ENCODE measurements at regions not wholly inside any gene's neighbourhood (a gene's known extent, or its start where the extent isn't known, plus 50 kb on each side); places are given as distances from the start of the nearest gene placed in this dataset.
"Not testable (repeated sequence)": the region's sequence is repeated elsewhere in the genome, so short reads cannot be mapped to it uniquely, and the experiment has no call there.

DNA sequence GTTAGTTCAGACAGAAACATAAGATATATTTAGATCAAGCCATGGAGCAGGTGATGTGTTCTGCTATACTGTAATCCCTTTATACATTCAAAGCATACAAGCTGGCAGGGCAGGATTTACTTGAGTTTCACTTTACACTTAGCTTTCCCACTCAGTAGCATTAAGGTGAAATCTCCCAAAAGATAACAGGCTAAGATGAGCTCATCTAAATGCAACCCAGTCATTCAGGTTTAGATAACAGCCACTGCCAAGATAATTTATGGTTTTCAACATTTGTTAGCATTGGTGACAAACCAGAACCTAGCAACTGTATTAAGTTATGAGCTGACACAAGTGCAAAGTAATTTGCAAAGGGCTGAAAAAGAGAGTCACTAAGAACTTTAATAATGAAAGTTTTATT, 925.1 kb upstream of the ATXN7L3B start:
- DNase-seq (ENCODE audit: low spot score): no peak
- intact Hi-C loops (cut with DNase I): no loop called here

DNA sequence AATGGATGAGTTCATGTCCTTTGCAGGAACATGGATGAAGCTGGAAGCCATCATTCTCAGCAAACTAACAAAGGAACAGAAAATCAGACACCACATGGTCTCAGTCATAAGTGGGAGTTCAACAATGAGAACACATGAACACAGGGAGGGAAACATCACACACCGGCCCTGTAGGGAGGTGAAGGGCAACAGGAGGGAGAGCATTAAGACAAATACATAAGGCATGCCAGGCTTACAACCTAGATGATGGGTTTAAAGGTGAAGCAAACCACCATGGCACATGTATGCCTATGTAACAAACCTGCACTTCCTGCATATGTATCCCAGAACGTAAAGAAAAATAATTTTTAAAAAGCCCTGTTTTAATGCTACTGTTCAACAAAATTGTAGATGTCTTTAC, 914.2 kb upstream of the ATXN7L3B start:
- intact Hi-C loops (cut with DNase I): no loop called here

DNA sequence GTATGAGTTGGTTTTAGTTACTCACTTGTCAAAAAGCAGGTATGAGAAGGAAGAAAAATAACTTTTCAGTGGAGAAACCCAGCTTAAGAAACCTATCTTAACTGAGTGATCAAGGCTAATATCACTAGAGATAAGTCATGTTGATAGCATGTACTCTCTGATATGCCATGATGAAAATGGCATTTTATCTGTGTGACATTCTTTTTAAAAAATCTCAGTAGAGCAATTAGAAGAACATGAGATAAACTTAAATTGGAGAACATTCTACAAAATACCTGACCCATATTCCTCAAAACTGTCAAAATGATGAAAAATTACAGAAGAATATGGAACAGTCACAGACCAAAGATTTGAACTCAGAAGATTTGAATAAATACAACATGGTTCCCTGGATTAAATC, 912.4 kb upstream of the ATXN7L3B start:
- intact Hi-C loops (cut with DNase I): no loop called here
- no peak for DNase-seq (ENCODE audit: low spot score)

More for the DNA sequence above, 914.2 kb upstream of the ATXN7L3B start:
- no peak for DNase-seq (ENCODE audit: low spot score)

DNA sequence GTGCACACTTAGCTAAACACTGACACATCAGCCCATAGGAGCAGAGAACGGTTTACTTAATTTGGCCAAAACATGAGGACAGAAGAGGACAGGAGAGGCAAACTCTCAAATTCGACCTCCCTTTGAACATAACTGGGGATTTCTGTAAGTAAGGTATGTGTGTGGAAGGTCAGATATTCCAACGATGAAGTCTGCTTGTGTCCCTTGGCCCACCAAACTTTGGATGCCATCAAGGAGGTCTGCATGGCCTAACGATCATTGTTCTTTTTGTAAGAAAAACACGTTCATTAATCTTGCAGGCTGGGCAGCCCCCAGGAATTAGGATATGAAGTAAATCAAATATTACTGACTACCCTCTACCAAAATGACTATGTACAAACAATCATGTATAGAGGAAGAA, 908.5 kb upstream of the ATXN7L3B start:
- no peak for DNase-seq (ENCODE audit: low spot score)

DNA sequence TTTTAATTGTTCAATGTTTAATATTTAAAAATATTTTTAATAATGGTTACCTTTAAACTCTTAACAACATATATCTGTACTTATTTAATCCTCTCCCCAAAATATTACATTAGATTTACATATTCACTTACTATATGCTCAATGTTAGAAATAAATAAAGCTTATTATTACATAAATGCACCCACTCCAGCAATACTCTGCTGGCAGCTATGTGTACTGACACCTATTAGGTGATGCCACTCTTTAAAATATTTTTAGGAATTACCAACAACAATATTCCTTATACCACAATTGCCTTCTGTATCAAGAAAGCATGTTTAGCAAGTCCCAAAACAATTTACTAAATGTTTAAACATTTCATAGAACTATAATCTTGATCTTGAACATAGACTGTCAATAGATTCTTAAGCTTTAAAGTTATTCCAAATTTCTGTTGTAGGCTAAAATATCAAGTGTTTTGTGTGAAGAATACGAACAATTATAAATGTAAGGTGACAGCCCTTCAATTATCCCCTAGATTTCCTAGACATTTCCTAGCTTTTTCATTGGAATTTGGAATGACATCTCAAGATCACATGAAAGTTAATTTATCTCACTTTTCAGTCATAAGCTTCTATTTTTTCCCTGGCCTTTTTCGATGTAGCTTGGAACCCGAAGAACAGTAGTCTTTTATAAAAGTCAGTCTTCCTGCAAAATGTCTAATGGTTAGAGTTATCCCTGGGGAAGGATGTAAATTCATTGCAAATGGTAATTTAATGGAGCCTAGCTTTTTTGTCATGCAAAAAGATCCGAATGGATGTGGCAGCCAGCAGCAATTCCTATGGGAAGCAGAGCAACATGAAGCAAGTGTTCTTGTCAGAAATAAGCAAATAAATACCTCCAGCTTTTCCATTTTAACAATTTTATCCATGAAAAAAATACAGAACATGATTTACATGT, 907.5 kb upstream of the ATXN7L3B start:
- intact Hi-C loops (cut with DNase I): no loop called here
- no peak for DNase-seq (ENCODE audit: low spot score)

More for the DNA sequence above, 908.5 kb upstream of the ATXN7L3B start:
- intact Hi-C loops (cut with DNase I): no loop called here

DNA sequence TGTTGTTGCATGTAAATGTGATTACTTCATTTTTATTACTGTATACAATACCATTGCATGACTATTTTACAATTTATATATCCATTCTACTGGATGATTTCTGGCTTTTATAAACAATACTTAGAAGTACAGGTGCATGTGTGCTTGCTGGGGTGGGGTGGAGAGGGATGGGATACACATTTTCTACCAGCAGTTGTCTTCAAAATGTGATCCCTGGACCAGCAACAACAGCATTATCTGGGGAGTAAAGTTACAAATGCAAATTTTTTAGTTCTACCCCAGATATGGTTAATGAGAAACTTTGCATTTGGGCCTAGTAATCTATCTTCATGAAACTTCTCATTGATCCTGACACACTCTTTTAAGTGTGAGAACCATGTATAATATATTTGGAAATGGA, 905.4 kb upstream of the ATXN7L3B start:
- intact Hi-C loops (cut with DNase I): no loop called here
- no peak for DNase-seq (ENCODE audit: low spot score)

DNA sequence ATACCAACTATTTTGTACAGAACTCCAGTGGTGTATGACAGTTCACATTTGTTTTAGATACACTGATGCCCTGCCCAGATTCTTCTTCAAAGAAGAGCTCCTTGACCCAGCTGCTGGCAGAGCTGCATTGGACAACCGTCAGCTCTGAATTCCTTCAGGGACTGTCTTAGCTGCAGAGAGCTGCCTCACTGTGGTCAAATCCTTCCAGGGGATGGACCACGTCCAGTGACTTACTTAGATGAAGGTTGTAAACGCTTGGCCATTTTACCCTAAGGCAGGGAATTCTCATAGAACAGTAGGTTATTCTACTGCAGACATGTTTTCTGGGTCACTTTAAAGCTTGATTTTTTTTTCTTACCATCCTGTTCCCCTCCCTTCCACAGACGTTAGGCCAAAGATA, 905.0 kb upstream of the ATXN7L3B start:
- no peak for DNase-seq (ENCODE audit: low spot score)
- intact Hi-C loops (cut with DNase I): no loop called here

DNA sequence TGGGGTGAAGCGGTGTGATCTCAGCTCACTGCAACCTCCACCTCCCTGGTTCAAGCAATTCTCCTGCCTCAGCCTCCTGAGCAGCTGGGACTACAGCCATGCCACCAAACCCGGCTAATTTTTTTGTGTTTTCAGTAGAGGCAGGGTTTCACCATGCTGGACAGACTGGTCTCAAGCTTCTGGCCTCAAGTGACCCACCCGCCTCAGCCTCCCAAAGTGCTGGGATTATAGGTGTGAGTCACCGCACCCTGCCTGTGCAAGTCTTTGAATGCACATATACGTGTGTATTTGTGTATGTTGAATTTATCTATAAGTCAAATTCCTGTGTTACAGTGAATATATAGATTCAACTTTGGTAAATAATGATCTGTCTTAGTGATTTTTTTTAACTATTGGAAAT, 898.2 kb upstream of the ATXN7L3B start:
- intact Hi-C loops (cut with DNase I); DNase-seq (ENCODE audit: low spot score): not testable (repeated sequence)

DNA sequence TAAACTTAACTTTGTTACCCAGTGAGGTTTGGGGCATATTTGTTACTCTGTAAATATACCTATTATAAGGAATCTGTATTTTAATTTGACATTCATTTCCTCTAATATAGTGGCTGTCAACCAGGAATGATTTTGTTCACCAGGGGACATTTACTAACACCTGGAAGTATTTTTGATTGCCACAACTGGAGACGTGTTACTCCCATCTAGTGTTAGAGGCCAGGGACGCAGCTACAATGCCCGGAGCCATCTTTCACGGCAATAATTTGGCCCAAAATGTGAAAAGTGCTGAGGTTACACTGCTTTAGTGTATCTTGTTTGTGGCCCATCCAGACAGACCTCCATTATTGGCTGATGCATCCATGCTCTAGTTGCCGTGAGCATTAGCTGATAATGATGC, 881.3 kb upstream of the ATXN7L3B start:
- DNase-seq (ENCODE audit: low spot score): no peak
- intact Hi-C loops (cut with DNase I): no loop called here

DNA sequence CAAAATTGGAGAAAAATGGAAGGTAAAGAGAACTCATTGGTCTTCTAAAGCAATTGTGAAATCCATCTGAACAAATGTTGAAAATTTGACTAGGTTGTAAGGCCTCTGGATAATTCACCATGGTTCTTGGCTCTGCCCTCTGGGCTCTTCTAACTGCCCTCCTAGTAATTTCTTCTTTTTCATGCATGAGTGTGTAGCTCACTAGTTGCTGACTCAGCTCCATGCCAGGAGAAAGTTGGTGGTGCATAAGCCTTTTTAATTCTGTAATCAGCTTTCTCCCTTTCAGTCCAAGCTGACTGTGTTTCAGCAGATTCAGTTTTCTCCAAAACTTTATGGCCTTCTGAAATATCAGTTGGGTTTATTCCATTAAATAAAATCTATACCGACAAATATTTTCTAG, 877.8 kb upstream of the ATXN7L3B start:
- intact Hi-C loops (cut with DNase I): no loop called here
- DNase-seq (ENCODE audit: low spot score): no peak

DNA sequence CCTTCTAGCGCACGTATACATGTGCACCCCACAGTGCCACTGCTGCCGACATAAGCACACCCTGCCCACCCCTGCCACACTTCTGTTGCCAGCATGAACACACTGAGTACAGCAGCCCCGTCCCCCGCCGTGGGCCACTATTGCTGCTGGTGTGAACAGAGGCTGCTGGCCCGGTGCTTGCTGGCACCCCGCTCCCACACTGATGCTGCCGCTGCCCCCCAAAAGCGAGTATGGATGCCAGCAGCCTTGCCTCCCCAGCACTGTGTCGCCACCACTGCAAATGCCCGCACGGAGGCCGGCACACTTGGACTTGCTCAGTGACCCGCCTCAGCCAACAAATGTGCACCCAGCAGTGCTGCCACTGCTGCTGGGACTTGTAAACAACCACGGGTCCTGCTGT, 872.4 kb upstream of the ATXN7L3B start:
- DNase-seq (ENCODE audit: low spot score): no peak
- intact Hi-C loops (cut with DNase I): no loop called here

DNA sequence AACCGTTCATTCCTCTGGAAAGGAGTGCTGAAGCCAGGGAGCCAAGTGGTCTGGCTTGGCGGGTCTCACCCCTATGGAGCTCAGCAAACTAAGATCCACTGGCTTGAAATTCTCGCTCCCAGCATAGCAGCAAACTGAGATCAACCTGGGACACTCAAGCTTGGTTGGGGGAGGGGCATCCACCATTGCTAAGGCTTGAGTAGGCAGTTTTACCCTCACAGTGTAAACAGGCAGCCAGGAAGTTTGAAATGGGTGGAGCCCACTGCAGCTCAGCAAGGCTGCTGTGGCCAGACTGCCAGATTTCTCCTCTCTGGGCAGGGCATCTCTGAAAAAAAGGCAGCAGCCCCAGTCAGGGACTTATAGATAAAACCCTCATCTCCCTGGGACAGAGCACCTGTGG, 866.1 kb upstream of the ATXN7L3B start:
- intact Hi-C loops (cut with DNase I); DNase-seq (ENCODE audit: low spot score): not testable (repeated sequence)

DNA sequence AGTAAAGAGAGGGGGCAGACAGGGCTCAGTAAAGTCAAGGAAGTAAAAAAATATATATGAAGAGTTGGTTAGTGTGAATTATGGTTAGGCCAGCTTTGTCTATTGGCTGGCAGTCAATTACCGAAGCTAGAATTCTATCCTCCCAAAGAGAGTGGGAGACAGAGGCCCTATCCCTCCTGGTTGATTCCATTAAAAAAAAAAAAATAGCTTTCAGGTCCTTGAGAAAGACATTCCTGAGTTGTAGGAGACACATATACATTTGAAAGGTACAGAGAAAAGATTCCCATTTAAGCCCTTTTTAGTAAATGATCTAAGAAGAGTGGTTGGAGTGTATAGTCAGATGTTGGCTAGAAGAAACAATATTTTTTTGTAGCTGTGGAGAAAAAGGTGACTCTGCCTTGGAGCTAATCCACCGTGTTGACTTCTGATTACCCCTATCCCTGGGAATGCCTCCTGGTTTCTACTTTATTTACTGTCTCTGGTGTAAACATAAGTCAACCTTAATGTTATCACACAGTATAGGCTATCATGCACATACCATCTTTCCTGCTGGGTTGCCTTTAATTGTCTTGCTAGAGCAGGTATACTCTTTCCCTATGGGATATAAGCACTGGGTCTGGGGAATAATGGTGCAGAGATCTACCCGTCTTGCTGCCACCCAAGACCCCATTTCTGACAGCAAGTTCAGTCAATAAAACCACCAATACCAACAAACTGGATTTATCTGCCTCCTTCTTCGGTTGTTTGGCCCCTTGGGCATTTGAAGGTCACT, 859.9 kb upstream of the ATXN7L3B start:
- DNase-seq (ENCODE audit: low spot score): no peak
- intact Hi-C loops (cut with DNase I): no loop called here

DNA sequence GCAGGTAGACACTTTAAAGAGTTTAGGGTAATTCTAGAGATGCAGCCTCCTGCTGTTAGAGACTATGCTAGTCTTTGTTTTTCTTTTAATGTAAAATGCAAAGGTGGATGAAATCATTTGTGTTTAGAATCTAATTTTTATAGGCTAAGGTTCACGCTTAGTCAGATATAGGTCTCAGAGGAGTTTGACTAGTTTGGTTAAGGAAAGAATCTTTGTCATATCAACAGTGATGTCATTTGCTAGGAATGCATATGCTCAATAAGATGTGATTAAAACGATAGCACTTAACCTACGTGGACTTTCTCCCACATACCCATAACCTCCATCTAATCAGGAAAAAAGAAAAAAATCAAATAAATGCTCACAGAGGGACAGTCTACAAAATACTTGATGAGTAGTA, 859.3 kb upstream of the ATXN7L3B start:
- intact Hi-C loops (cut with DNase I): no loop called here

DNA sequence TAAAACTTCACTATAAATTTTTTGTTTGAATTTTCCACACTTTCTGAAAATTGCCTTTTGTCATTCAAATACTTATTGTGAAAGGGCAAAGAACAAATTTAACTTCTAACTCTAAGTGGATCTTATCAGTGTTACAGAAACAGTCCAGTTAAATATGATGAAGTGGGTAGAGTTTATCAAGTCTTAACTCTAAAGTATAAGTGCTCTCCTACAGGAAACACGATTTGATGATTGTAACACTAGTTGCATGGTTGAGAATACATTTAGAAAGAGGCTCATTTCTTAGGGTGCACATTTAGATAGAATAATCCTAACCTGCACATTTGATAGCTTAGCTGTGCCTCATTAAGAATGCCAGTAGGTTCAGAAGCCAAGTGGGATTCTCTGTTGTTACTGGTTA, 838.3 kb upstream of the ATXN7L3B start:
- intact Hi-C loops (cut with DNase I): no loop called here
- no peak for DNase-seq (ENCODE audit: low spot score)

More for the DNA sequence above, 859.3 kb upstream of the ATXN7L3B start:
- no peak for DNase-seq (ENCODE audit: low spot score)

DNA sequence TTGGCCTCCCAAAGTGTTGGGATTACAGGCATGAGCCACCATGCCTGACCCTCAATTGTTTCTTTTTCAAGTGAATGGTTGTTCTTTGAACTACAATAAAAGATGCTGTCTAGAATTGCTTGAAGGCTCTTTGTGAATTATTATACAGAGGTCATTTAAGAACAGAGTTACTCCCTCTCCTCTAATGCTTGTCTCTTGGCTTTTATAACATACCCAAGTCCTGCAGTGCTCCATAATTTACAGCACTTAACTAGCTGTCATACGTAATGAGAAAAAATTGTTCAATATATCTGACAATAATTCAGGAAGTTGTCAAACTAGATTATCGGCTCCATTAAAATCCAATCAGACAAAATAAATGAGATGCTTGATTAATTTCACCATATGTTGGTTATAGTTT, 823.0 kb upstream of the ATXN7L3B start:
- intact Hi-C loops (cut with DNase I): no loop called here
- no peak for DNase-seq (ENCODE audit: low spot score)

DNA sequence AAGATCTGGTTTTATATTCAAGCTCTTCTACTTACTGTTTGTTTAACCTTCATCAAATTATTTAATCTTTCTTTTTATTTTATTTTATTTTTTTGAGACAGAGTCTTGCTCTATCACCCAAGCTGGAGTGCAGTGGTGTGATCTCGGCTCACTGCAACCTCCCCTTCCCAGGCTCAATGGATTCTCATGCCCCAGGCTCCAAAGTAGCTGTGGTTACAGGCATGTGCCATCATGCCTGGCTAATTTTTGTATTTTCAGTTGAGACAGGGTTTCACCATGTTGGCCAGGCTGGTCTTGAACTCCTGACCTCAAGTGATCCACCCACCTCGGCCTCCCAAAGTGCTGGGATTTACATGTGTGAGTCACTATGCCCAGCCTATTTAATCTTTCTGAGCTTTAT, 821.5 kb upstream of the ATXN7L3B start:
- DNase-seq (ENCODE audit: low spot score); intact Hi-C loops (cut with DNase I): not testable (repeated sequence)

DNA sequence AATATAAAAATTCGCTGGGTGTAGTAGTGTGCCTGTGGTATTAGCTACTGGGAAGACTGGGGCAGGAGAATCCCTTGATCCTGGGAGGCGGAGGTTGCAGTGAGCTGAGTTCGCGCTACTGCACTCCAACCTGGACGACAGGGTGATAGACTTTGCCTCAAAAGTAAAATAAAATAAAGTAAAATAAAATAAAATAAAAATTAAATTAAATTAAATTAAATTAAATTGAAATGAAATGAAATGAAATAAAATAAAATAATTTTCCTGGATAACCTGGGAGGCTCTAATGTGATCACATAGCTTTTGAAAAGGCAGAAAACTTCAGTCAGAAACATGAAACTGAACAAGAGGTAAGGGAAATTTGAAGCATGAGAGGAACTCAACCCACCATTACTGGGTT, 818.4 kb upstream of the ATXN7L3B start:
- no peak for DNase-seq (ENCODE audit: low spot score)
- intact Hi-C loops (cut with DNase I): no loop called here

DNA sequence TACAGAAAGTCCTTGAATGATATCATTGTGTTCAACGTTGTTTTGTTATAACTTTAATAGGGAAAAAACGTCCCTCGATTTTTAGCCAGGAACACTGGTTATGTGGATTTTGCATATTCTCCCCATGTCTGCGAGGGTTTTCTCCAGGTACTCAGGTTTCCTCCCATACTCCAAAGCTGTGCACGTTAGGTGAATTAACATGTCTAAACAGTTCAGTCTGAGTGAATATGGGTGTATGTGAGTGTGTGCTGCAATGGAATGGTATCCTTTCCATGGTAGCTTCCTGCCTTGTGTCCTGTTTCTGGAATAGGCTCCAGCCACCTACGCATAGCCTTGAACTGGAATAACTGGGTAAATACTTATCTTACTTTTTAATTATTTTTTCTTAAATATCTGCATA, 810.8 kb upstream of the ATXN7L3B start:
- DNase-seq (ENCODE audit: low spot score): no peak
- intact Hi-C loops (cut with DNase I): no loop called here

DNA sequence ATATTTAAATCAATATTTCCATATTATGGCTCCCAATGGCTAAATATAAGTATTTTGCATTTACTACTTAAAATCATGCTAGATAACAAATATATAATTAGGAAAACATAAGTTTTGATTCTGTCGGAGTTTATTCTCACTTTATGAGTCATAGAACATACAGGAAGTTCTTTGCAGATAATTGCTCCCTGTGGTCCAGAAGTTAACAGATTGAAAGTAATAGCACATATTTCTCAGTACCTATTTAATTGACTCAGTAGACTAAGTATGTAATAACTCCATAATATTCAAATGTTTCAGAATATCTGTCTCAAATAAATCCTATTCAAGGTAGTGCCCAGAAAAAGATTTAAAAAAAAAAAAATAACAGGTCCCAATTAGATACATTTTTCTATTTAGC, 806.0 kb upstream of the ATXN7L3B start:
- intact Hi-C loops (cut with DNase I): no loop called here
- no peak for DNase-seq (ENCODE audit: low spot score)

DNA sequence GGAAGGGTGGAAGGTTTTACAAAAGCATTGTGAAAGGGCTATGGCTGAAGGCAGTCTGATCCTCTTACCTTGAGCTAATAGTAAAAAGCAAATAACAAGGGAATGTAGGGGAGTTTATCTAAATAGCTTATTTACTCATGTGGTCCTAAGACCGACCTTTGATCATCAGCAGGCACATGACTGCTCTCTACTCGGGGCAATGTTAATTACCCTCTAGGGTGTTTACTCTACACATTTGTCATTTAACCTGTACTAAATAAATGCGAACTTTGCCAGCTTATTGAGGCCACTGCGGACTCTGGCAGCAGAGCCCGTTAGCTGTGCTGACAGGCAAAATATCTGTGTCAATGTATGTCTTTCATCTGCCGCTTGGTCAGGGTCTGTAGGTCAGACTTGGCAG, 768.3 kb upstream of the ATXN7L3B start:
- no peak for DNase-seq (ENCODE audit: low spot score)
- intact Hi-C loops (cut with DNase I): no loop called here

Measured in cardiac septum (tissue), 1 donor.